GM21528 (cell line): ENCODE measurements at regions not wholly inside any gene's neighbourhood (a gene's known extent, or its start where the extent isn't known, plus 50 kb on each side); places are given as distances from the start of the nearest gene placed in this dataset.

Experiments used
- ATAC-seq: cut with Tn5 transposase; IDR thresholded peaks from one replicate; pipeline ENCODE4 v1.9.1; 2021; ENCODE audit warnings: mild to moderate bottlenecking, moderate library complexity; ENCODE audit not compliant: unreplicated experiment, low FRiP score

DNA sequence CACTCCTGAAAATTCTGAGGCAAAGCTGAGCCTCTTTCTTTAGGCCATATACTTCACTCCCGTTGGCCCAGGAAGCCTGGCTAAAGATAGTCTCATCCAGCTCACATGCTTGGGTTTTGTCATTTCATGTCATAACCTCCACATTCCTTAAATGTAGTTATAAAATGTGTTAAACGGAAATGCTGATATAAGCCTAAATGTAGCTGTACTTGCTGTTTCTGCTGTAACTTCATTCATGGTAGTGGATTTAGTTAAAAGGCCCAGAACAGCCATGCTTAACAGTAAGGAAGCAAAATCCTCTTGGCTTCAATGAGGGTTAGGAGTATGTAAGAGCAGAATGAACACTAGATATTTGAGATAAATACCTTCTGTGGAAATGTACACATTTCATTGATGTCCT is 135.8 kb upstream of the TMEM161B start:
- ATAC-seq: no peak

DNA sequence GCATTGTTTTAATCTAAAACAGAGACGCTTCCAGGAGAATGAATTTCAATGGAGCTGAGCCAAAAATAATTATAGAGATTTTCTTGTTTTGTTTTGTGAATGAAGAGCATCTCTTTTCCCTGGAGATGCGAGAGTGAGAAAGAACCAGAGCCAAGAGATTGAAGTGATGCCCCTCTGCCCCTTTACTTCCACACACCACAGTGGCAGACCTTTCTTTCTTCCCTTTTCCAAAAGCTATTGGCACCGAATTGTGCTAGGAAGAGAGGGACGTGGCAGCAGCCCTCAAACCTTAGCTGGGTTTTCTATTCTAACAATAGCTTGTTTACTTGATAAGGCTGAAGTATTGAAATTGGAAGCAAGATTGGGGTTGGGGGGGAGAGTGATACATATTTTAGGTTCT is 133.0 kb upstream of the TMEM161B start:
- no peak for ATAC-seq

DNA sequence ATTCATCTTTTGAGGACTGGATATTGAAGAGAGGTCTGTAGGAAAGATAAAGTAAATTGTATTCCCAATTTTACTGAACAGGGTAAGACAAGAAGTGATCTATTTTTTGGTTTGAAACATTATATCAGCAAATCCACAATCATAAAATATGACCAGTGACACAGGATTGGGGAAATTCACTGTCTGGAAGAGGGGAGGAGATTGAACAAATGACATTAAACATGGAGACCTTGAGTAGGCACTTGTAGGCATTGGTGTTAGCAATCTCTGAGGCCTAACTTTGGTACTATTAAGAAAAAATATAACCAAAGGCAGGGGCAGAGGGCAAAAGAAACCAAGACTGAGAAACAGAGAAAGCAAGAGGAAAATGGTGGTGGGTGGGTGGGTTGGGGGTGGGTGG is 132.6 kb upstream of the TMEM161B start:
- ATAC-seq: no peak

- ATAC-seq: no peak
Measured at GRCh38 chr5:88399561-88399960, 130.9 kb upstream of the TMEM161B start.

GRCh38 chr5:88398316-88398715 is 129.7 kb upstream of the TMEM161B start:
- no peak for ATAC-seq

DNA sequence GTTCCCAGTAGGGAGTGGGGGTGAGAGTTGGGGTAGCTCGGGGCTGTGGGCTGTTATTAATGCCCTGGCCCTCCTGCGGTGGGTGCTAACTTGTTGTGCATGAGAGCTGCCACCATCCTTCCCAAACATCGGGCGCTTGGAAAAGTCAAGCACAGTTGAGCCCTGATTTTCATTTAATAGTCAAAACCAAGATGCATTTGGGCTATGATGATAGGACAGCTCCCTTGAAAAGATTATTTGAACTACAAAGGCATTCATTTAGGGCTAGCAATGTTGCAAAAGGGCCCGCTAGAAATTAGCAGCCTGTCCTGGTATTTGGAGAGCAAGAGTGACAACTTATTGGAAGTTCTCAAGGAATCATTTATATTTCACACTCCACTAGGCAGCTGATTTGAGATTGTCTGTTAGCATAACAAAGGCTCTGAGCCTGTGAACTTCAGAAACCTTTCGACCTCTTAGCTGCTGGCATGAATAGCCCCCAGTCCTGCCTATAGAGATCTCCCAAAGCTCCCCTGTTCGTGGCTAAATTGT is 128.2 kb upstream of the TMEM161B start:
- no peak for ATAC-seq

- no peak for ATAC-seq
Measured at GRCh38 chr5:88396000-88396535, 127.4 kb upstream of the TMEM161B start.

- ATAC-seq: no peak
Measured at GRCh38 chr5:88395264-88395663, 126.6 kb upstream of the TMEM161B start.

DNA sequence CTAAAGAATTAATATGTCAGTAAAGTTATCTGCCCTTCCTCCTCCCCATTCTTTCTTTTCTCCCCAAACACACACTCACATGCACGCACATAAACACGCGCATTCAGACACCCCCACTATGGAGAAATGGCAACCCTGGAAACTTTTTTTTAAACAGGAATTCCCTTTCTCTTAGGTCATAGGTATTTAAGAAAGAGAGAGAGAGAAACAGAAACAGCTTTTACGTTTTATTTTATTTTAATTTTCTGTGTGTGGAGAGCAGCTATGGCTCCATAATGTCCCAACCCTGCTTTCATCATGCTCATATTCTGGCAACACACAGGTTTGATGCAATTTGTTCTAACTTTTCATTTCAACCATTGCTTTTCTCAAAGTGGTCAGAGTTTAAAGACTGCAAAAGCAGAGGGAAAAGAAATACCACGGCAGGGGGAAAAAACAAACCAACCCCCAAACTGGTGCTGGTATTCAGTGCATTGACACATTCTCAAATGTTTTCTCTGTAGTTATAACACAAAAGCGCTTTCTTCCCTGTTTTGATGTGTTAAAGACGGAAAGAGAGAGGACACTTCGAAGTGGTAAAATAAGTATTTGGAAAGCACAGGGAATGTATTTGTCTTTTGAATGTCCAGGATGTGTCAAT is 126.0 kb upstream of the TMEM161B start:
- no peak for ATAC-seq

- ATAC-seq: no peak
Measured at GRCh38 chr5:88393716-88394535, 125.3 kb upstream of the TMEM161B start.

DNA sequence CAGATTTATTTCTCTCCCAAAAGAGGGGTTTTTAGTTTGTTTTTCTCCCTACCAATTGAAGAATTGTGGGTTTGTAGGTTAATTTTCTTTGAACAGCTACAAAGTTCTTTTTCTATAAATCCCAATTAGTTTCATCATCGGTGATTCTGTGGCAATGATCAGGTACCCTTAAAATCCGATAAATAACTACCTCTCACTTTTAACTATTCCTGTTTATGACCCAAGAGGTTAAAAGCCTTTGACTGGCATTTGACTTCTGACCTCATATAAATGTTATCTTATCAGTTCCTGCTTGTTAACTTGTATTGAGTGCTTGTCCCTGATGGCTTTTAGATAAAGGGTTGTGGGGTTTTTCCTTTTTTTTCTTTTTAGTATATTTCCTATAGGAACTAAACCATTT is 124.4 kb upstream of the TMEM161B start:
- ATAC-seq: no peak

DNA sequence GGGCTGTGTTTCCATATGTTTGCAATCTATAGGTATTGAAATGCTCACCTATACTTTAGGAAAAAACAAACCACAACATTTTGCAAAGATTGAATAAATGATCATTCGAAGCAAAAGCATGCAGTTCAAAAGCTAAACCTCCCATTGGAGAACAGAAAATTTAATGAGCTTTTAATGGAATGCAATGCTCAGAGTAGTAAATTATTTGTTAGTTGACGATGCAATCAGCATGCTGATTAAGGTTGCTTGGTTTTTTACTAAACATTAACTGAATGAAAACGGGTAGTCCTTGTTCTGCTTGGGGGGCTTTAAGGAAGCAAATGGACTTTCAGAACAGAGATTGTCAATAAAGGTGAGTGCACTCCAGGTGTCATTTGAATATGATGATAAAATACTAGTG is 123.3 kb upstream of the TMEM161B start:
- no peak for ATAC-seq

DNA sequence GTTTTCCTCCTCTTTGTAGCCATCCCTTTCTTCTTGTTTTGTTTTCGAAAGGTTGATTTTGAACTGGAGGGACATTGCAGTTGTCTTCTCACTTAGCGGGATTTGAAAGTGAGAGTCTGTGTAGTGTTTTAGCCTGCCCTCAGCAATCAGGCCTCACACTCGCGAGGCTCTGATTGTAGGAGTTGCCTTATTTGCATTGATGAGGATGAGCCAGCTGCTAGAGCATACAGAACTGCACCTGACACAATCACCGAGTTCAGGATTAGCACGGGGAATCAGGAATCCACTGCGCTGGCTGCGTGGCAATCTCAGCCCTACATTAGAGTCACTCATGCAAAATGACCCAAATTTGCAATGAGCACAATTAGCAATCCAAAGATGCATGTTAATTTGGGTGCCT is 122.5 kb upstream of the TMEM161B start:
- ATAC-seq: no peak

DNA sequence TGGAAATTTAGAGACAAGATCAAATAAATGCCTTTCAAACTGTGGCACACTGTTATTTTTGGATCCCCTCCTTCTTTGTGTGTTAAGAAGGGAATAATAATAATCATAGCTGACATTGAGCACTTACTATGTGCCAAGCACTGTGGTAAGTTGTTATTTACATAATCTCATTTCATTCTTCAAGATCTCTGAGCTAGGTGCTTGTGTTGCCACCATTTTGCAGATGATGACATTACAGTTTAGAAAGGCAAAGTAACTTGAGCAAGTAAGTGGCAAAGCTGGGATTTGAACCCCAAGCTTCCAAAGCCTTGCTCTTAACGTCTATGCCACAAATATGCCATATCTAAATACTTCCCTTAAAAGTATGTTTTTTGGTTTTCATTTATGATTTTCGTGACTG is 121.8 kb upstream of the TMEM161B start:
- no peak for ATAC-seq

- no peak for ATAC-seq
Measured at GRCh38 chr5:88390096-88390441, 121.4 kb upstream of the TMEM161B start.

- ATAC-seq: no peak
Measured at GRCh38 chr5:88389338-88390095, 120.9 kb upstream of the TMEM161B start.

DNA sequence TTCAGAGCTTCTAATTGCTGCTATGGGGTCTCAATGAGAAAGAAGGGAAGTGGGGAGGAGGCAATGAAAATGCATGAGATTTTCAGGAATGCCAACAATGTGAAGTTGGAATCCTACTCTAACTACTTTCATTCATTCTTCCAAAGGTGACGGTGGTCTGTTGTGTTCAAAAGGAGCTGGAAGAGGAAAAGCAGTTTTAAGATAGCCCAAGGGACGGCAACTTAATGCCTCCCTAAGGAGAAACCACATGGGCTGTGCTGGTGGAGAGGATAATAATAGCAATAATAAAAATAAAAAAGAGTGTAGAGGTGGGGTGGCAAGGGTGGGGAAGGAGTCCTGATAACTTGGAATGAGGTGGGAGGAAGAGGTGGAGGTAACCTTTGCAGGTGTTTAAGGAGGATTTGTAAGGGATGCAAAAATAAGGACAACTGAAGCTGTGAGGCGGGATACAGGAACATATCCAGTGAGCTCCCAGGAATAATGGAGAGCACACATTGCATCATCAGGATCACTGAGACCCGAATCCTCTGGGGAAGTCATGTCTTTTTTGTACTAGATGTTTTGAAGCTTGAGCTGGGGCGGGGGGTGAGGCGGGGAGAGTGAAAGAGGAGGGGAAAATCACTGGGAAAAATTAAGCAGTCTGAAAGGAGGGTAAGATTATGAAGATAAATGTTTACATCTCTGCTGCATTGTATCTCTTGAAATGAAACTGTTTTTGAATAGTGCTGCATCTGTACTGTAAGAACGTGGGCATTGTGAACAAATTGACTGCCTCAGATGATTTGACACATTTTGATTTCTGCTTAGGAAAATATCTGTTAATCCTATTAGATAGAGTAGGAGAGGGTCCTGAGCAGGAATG is 120.1 kb upstream of the TMEM161B start:
- ATAC-seq: no peak

DNA sequence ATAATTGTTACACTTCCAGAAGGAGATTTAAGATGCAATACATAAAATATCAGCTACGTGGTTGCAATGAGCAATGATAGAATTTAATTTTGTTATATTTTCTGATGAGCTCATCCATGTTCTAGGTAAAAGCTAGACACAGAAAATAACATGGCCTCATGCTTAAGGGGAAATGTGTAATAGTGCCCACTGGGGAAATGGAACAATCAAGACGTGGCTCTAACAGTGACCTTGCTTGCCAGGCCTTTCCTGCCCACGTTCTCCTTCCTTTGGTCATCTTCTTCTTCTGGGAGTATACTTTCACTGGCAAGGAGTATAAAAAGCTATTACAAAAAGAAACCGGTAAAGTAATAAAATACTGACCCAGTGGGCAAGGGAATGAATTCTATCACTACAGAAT is 116.2 kb upstream of the TMEM161B start:
- no peak for ATAC-seq

GRCh38 chr5:88380332-88380731 is 111.7 kb upstream of the TMEM161B start:
- no peak for ATAC-seq
